SW480 (cell line): ENCODE measurements at regions not wholly inside any gene's neighbourhood (a gene's known extent, or its start where the extent isn't known, plus 50 kb on each side); places are given as distances from the start of the nearest gene placed in this dataset.
"Not testable (repeated sequence)": the region's sequence is repeated elsewhere in the genome, so short reads cannot be mapped to it uniquely, and the experiment has no call there.

Experiments
- DNase-seq: peaks from one replicate; pipeline ENCODE4 v3.0.0-alpha.2; 2016; ENCODE audit warnings: low spot score

- no peak for DNase-seq
Measured at GRCh38 chr11:90438069-90438468, 215.2 kb upstream of the CHORDC1 start.

- peak; percentile 5 for DNase-seq
Measured at GRCh38 chr11:90434858-90435257, 212.0 kb upstream of the CHORDC1 start.

GRCh38 chr11:90428836-90429235, 206.0 kb upstream of the CHORDC1 start:
- DNase-seq, result no peak

GRCh38 chr11:90426442-90426841, 203.6 kb upstream of the CHORDC1 start:
- no peak for DNase-seq

- no peak for DNase-seq
Measured at GRCh38 chr11:90423378-90423777, 200.5 kb upstream of the CHORDC1 start.

GRCh38 chr11:90422787-90423186, 199.9 kb upstream of the CHORDC1 start:
- not testable (repeated sequence) for DNase-seq

- DNase-seq, result no peak
Measured at GRCh38 chr11:90414221-90414620, 191.4 kb upstream of the CHORDC1 start.

GRCh38 chr11:90407350-90407749, 184.5 kb upstream of the CHORDC1 start:
- no peak for DNase-seq

GRCh38 chr11:90392692-90393091, 169.8 kb upstream of the CHORDC1 start:
- DNase-seq, result no peak

GRCh38 chr11:90391756-90392155, 168.9 kb upstream of the CHORDC1 start:
- DNase-seq, result no peak

- DNase-seq, result no peak
Measured at GRCh38 chr11:90380206-90380605, 157.4 kb upstream of the CHORDC1 start.

GRCh38 chr11:90373971-90374370, 151.1 kb upstream of the CHORDC1 start:
- no peak for DNase-seq

GRCh38 chr11:90364527-90364926, 141.7 kb upstream of the CHORDC1 start:
- DNase-seq, result no peak

- no peak for DNase-seq
Measured at GRCh38 chr11:90363739-90364138, 140.9 kb upstream of the CHORDC1 start.

GRCh38 chr11:90355200-90355599, 132.4 kb upstream of the CHORDC1 start:
- DNase-seq, result no peak

GRCh38 chr11:90349731-90350130, 126.9 kb upstream of the CHORDC1 start:
- no peak for DNase-seq

- DNase-seq, result no peak
Measured at GRCh38 chr11:90344546-90344945, 121.7 kb upstream of the CHORDC1 start.

- DNase-seq, result no peak
Measured at GRCh38 chr11:90343673-90344072, 120.8 kb upstream of the CHORDC1 start.

GRCh38 chr11:90341986-90342385, 119.1 kb upstream of the CHORDC1 start:
- no peak for DNase-seq

GRCh38 chr11:90332415-90332814, 109.6 kb upstream of the CHORDC1 start:
- DNase-seq, result no peak

- no peak for DNase-seq
Measured at GRCh38 chr11:90330632-90331031, 107.8 kb upstream of the CHORDC1 start.

- no peak for DNase-seq
Measured at GRCh38 chr11:90329043-90329442, 106.2 kb upstream of the CHORDC1 start.

GRCh38 chr11:90326647-90327046, 103.8 kb upstream of the CHORDC1 start:
- DNase-seq, result no peak

- no peak for DNase-seq
Measured at GRCh38 chr11:90323289-90323688, 100.4 kb upstream of the CHORDC1 start.

- DNase-seq, result no peak
Measured at GRCh38 chr11:90321018-90321417, 98.2 kb upstream of the CHORDC1 start.
